Body of pancreas (tissue), 4 donors: ENCODE measurements at regions not wholly inside any gene's neighbourhood (a gene's known extent, or its start where the extent isn't known, plus 50 kb on each side); places are given as distances from the start of the nearest gene placed in this dataset.

Experiments
- POLR2A ChIP-seq, 3 donors: fragments of 450-650 bp; IDR thresholded peaks; one replicate each; pipeline ENCODE4 v1.6.1; 2016; ENCODE audit warnings: antibody characterized with exemption in 3 of 3, mild to moderate bottlenecking in 2 of 3
- TF ChIP-seq, protein P1 (sequence below), 7 experiments: fragments of 450-650 bp in 4 of 7; fragments of 200-600 bp in 3 of 7; sonication (generic) in 3 of 7; IDR thresholded peaks; one replicate each; pipeline ENCODE4 v1.5.1; 2016 to 2019; ENCODE audit warnings: antibody characterized with exemption in 7 of 7

GRCh38 chr2:225742487-225742886, 343.0 kb downstream of the NYAP2 start:
- TF ChIP-seq, protein P1, sequence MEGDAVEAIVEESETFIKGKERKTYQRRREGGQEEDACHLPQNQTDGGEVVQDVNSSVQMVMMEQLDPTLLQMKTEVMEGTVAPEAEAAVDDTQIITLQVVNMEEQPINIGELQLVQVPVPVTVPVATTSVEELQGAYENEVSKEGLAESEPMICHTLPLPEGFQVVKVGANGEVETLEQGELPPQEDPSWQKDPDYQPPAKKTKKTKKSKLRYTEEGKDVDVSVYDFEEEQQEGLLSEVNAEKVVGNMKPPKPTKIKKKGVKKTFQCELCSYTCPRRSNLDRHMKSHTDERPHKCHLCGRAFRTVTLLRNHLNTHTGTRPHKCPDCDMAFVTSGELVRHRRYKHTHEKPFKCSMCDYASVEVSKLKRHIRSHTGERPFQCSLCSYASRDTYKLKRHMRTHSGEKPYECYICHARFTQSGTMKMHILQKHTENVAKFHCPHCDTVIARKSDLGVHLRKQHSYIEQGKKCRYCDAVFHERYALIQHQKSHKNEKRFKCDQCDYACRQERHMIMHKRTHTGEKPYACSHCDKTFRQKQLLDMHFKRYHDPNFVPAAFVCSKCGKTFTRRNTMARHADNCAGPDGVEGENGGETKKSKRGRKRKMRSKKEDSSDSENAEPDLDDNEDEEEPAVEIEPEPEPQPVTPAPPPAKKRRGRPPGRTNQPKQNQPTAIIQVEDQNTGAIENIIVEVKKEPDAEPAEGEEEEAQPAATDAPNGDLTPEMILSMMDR (IDR thresholded peaks at IDR 0.05) = no peak
- no peak for TF ChIP-seq POLR2A (IDR thresholded peaks at IDR 0.05)
